ENCODE measurements at regions not wholly inside any gene's neighbourhood (a gene's known extent, or its start where the extent isn't known, plus 50 kb on each side); places are given as distances from the start of the nearest gene placed in this dataset.

- no peak for DNase-seq (ENCODE audit: extremely low read depth in 1 of 2, low read depth in 1 of 2)
These were observed 459.5 kb downstream of the TLR4 start for GRCh38 chr9:118163751-118164150.

- DNase-seq (ENCODE audit: extremely low read depth in 1 of 2, low read depth in 1 of 2) = no peak
These were observed 461.2 kb downstream of the TLR4 start for GRCh38 chr9:118165451-118165850.

GRCh38 chr9:118170032-118170955, 466.1 kb downstream of the TLR4 start:
- no peak for DNase-seq (ENCODE audit: extremely low read depth in 1 of 2, low read depth in 1 of 2)

GRCh38 chr9:118177241-118177640, 473.0 kb downstream of the TLR4 start:
- DNase-seq (ENCODE audit: extremely low read depth in 1 of 2, low read depth in 1 of 2) = no peak

GRCh38 chr9:118183576-118183975, 479.4 kb downstream of the TLR4 start:
- DNase-seq (ENCODE audit: extremely low read depth in 1 of 2, low read depth in 1 of 2) = no peak

GRCh38 chr9:118187408-118187807, 483.2 kb downstream of the TLR4 start:
- no peak for DNase-seq (ENCODE audit: extremely low read depth in 1 of 2, low read depth in 1 of 2)

- no peak for DNase-seq (ENCODE audit: extremely low read depth in 1 of 2, low read depth in 1 of 2)
These were observed 485.4 kb downstream of the TLR4 start for GRCh38 chr9:118189615-118190014.

GRCh38 chr9:118192807-118193206, 488.6 kb downstream of the TLR4 start:
- no peak for DNase-seq (ENCODE audit: extremely low read depth in 1 of 2, low read depth in 1 of 2)

GRCh38 chr9:118209343-118209742, 505.1 kb downstream of the TLR4 start:
- no peak for DNase-seq (ENCODE audit: extremely low read depth in 1 of 2, low read depth in 1 of 2)

GRCh38 chr9:118215549-118215948, 511.3 kb downstream of the TLR4 start:
- DNase-seq (ENCODE audit: extremely low read depth in 1 of 2, low read depth in 1 of 2) = no peak

- DNase-seq (ENCODE audit: extremely low read depth in 1 of 2, low read depth in 1 of 2) = no peak
These were observed 518.2 kb downstream of the TLR4 start for GRCh38 chr9:118222375-118222774.

- DNase-seq (ENCODE audit: extremely low read depth in 1 of 2, low read depth in 1 of 2) = no peak
These were observed 518.9 kb downstream of the TLR4 start for GRCh38 chr9:118223111-118223510.

GRCh38 chr9:118230329-118230728, 526.1 kb downstream of the TLR4 start:
- DNase-seq (ENCODE audit: extremely low read depth in 1 of 2, low read depth in 1 of 2) = no peak

- DNase-seq (ENCODE audit: extremely low read depth in 1 of 2, low read depth in 1 of 2) = no peak
These were observed 532.4 kb downstream of the TLR4 start for GRCh38 chr9:118236625-118237024.

- DNase-seq (ENCODE audit: extremely low read depth in 1 of 2, low read depth in 1 of 2) = no peak
These were observed 533.9 kb downstream of the TLR4 start for GRCh38 chr9:118238139-118238538.

- no peak for DNase-seq (ENCODE audit: extremely low read depth in 1 of 2, low read depth in 1 of 2)
These were observed 547.8 kb downstream of the TLR4 start for GRCh38 chr9:118252027-118252426.

GRCh38 chr9:118262191-118262590, 558.0 kb downstream of the TLR4 start:
- no peak for DNase-seq (ENCODE audit: extremely low read depth in 1 of 2, low read depth in 1 of 2)

- no peak for DNase-seq (ENCODE audit: extremely low read depth in 1 of 2, low read depth in 1 of 2)
These were observed 559.7 kb downstream of the TLR4 start for GRCh38 chr9:118263949-118264348.

- DNase-seq (ENCODE audit: extremely low read depth in 1 of 2, low read depth in 1 of 2) = no peak
These were observed 563.8 kb downstream of the TLR4 start for GRCh38 chr9:118268046-118268445.

- DNase-seq (ENCODE audit: extremely low read depth in 1 of 2, low read depth in 1 of 2) = no peak
These were observed 565.4 kb downstream of the TLR4 start for GRCh38 chr9:118269623-118270022.

- DNase-seq (ENCODE audit: extremely low read depth in 1 of 2, low read depth in 1 of 2) = no peak
These were observed 567.1 kb downstream of the TLR4 start for GRCh38 chr9:118271331-118271730.

GRCh38 chr9:118271936-118272335, 567.7 kb downstream of the TLR4 start:
- DNase-seq (ENCODE audit: extremely low read depth in 1 of 2, low read depth in 1 of 2) = no peak

GRCh38 chr9:118273048-118273447, 568.8 kb downstream of the TLR4 start:
- no peak for DNase-seq (ENCODE audit: extremely low read depth in 1 of 2, low read depth in 1 of 2)

All from stimulated activated CD8-positive, alpha-beta memory T cell treated with anti-CD3 and anti-CD28 coated beads, Interleukin-7, amount 100 ng/mL, for 48 hours (primary cell).